H1 (cell line): ENCODE measurements at regions not wholly inside any gene's neighbourhood (a gene's known extent, or its start where the extent isn't known, plus 50 kb on each side); places are given as distances from the start of the nearest gene placed in this dataset.

Source experiments
- BCL11A ChIP-seq, 2 experiments: IDR thresholded peaks; one replicate each; pipeline ENCODE4 v1.6.1; 2011; ENCODE audit warnings: low read depth in 2 of 2, low read length in 2 of 2, mild to moderate bottlenecking in 2 of 2
- HDAC6 ChIP-seq: IDR thresholded peaks from one replicate; pipeline ENCODE4 v1.7.1; 2012; ENCODE audit warnings: low read depth, mild to moderate bottlenecking, inconsistent platforms, low read length, moderate library complexity
- JUN ChIP-seq: IDR thresholded peaks from 2 replicates; pipeline ENCODE4 v1.6.1; 2011; ENCODE audit warnings: low read depth, mild to moderate bottlenecking, improper control_type of control experiment, low read length
- KDM5A ChIP-seq: fragments of 200-600 bp; IDR thresholded peaks from 2 replicates; pipeline ENCODE4 v1.7.1; 2012; ENCODE audit warnings: mild to moderate bottlenecking, low read length, inconsistent platforms, mixed read lengths
- MAX ChIP-seq: IDR thresholded peaks from 2 replicates; pipeline ENCODE4 v1.6.1; 2012; ENCODE audit warnings: inconsistent platforms
- NRF1 ChIP-seq: IDR thresholded peaks from 2 replicates; pipeline ENCODE4 v1.6.1; 2011; ENCODE audit warnings: mild to moderate bottlenecking, low read depth, low read length, improper control_type of control experiment
- PHF8 ChIP-seq: fragments of 200-600 bp; sonication (generic); conservative IDR thresholded peaks from 2 replicates; pipeline ENCODE4 v1.7.1; 2012; ENCODE audit warnings: low read depth, mild to moderate bottlenecking, inconsistent platforms, low read length, moderate library complexity
- SIX5 ChIP-seq: IDR thresholded peaks from 2 replicates; pipeline ENCODE4 v1.6.1; 2011; ENCODE audit warnings: mild to moderate bottlenecking, low read depth, low read length
- TF ChIP-seq, protein P1 (sequence below): fragments of 300-600 bp; sonication (generic); IDR thresholded peaks from 2 replicates; pipeline ENCODE4 v1.7.1; 2012; ENCODE audit warnings: low read length, moderate library complexity, mild to moderate bottlenecking, inconsistent platforms; ENCODE audit not compliant: insufficient replicate concordance

DNA sequence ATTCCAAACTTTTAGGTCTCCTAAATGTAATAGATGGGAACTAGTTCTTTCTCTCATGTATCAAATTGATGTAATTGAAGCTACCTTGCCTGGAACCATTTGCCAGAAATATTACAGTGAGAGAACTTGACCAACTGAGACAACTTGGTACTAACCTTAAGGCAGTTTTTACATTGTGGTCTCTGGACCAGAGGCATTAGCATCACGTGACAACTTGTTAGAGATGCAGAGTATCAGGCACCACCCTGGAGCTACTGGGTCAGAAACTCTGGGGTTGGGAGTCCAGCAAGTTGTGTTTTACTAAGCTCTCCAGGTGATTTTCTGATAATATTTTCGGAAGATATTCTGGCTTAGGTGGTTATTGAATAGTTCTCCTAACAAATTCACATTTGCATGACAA, 982.1 kb upstream of the SLC35B3 start (continued):
- TF ChIP-seq, protein P1, sequence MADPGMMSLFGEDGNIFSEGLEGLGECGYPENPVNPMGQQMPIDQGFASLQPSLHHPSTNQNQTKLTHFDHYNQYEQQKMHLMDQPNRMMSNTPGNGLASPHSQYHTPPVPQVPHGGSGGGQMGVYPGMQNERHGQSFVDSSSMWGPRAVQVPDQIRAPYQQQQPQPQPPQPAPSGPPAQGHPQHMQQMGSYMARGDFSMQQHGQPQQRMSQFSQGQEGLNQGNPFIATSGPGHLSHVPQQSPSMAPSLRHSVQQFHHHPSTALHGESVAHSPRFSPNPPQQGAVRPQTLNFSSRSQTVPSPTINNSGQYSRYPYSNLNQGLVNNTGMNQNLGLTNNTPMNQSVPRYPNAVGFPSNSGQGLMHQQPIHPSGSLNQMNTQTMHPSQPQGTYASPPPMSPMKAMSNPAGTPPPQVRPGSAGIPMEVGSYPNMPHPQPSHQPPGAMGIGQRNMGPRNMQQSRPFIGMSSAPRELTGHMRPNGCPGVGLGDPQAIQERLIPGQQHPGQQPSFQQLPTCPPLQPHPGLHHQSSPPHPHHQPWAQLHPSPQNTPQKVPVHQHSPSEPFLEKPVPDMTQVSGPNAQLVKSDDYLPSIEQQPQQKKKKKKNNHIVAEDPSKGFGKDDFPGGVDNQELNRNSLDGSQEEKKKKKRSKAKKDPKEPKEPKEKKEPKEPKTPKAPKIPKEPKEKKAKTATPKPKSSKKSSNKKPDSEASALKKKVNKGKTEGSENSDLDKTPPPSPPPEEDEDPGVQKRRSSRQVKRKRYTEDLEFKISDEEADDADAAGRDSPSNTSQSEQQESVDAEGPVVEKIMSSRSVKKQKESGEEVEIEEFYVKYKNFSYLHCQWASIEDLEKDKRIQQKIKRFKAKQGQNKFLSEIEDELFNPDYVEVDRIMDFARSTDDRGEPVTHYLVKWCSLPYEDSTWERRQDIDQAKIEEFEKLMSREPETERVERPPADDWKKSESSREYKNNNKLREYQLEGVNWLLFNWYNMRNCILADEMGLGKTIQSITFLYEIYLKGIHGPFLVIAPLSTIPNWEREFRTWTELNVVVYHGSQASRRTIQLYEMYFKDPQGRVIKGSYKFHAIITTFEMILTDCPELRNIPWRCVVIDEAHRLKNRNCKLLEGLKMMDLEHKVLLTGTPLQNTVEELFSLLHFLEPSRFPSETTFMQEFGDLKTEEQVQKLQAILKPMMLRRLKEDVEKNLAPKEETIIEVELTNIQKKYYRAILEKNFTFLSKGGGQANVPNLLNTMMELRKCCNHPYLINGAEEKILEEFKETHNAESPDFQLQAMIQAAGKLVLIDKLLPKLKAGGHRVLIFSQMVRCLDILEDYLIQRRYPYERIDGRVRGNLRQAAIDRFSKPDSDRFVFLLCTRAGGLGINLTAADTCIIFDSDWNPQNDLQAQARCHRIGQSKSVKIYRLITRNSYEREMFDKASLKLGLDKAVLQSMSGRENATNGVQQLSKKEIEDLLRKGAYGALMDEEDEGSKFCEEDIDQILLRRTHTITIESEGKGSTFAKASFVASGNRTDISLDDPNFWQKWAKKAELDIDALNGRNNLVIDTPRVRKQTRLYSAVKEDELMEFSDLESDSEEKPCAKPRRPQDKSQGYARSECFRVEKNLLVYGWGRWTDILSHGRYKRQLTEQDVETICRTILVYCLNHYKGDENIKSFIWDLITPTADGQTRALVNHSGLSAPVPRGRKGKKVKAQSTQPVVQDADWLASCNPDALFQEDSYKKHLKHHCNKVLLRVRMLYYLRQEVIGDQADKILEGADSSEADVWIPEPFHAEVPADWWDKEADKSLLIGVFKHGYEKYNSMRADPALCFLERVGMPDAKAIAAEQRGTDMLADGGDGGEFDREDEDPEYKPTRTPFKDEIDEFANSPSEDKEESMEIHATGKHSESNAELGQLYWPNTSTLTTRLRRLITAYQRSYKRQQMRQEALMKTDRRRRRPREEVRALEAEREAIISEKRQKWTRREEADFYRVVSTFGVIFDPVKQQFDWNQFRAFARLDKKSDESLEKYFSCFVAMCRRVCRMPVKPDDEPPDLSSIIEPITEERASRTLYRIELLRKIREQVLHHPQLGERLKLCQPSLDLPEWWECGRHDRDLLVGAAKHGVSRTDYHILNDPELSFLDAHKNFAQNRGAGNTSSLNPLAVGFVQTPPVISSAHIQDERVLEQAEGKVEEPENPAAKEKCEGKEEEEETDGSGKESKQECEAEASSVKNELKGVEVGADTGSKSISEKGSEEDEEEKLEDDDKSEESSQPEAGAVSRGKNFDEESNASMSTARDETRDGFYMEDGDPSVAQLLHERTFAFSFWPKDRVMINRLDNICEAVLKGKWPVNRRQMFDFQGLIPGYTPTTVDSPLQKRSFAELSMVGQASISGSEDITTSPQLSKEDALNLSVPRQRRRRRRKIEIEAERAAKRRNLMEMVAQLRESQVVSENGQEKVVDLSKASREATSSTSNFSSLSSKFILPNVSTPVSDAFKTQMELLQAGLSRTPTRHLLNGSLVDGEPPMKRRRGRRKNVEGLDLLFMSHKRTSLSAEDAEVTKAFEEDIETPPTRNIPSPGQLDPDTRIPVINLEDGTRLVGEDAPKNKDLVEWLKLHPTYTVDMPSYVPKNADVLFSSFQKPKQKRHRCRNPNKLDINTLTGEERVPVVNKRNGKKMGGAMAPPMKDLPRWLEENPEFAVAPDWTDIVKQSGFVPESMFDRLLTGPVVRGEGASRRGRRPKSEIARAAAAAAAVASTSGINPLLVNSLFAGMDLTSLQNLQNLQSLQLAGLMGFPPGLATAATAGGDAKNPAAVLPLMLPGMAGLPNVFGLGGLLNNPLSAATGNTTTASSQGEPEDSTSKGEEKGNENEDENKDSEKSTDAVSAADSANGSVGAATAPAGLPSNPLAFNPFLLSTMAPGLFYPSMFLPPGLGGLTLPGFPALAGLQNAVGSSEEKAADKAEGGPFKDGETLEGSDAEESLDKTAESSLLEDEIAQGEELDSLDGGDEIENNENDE, result no peak
- no peak for TF ChIP-seq NRF1
- TF ChIP-seq PHF8, result no peak
- no peak for TF ChIP-seq BCL11A (IDR thresholded peaks at IDR 0.05; ENCODE audit: low read depth in 2 of 2, low read length in 2 of 2)
- no peak for TF ChIP-seq MAX
- TF ChIP-seq HDAC6, result no peak
- TF ChIP-seq SIX5, result no peak
- no peak for TF ChIP-seq JUN
- no peak for TF ChIP-seq KDM5A
